ENCODE measurements at regions not wholly inside any gene's neighbourhood (a gene's known extent, or its start where the extent isn't known, plus 50 kb on each side); places are given as distances from the start of the nearest gene placed in this dataset.

DNA sequence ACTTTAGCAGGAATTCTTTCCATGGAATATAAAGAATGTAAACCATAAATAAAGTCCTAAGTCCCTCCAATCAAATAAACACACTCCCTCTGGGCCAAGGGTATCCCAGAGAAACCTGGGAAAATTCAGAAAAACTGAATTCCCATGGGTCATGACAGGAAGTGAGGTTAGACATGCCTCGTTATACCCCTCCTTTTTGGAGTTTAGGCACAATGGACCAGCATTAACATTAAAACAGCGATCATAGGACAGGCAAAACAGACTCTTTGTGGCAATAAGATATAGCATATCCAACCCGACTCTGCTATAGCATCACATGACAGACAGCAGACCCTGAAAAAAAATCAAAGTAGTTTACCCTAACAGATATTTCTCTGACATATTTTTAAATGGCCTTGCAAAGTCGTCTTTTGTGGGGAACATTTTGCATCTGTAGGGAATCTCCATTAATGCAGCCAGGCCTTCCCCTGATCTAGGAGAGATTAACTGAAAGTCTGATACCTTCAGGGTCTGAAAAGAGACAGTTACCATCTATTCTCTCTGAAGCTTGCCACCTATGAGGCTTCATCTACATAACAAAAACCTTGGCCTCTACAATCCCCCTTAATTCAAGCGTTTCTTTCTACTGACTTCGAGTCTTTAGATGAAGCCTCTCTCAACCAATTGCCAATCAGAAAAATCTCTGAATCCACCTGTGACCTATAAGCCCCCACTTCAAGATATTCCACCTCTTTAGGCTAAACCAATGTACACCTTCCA is 143.0 kb upstream of the KCNK1 start:
- H4K20me1 ChIP-seq (replicated peaks; ENCODE audit: control insufficient read depth, insufficient read depth, low read length), result no peaks in the 10 kb centered on the region
- no peaks in the 10 kb centered on the region for H3K9me3 ChIP-seq (replicated peaks; ENCODE audit: control insufficient read depth, insufficient read depth, low read depth, low read length)
- H2AFZ ChIP-seq (ENCODE audit: low read depth, low read length), result no peak overlapping the region
- FAIRE-seq (no peak), ATAC-seq (no peak), DNase-seq (ENCODE audit: extremely low read depth in 1 of 4, low spot score in 3 of 4) (no peak)
- no peaks in the 10 kb centered on the region for H3K79me2 ChIP-seq (ENCODE audit: control insufficient read depth, insufficient read depth, low read length)
- 2% methylated on average over 6 of the region's 6 CpGs for WGBS (ENCODE audit: insufficient coverage, low coverage, missing lambda C conversion rate)
- H3K27ac ChIP-seq (ENCODE audit: extremely low read depth, low read depth, low read length), result no peak overlapping the region
- no peak overlapping the region for H3K9ac ChIP-seq (ENCODE audit: insufficient read depth in 1 of 2, low read depth in 2 of 2, low read length in 2 of 2)
- no peak overlapping the region for H3K4me2 ChIP-seq (ENCODE audit: insufficient read depth, low read length)
- intact Hi-C loops (cut with micrococcal nuclease), result no loop called here
- H3K36me3 ChIP-seq (ENCODE audit: control insufficient read depth, insufficient read depth, low read length), result no peaks in the 10 kb centered on the region
- POLR2A ChIA-PET, result no interaction called here
- no peak overlapping the region for H3K4me3 ChIP-seq
- in situ Hi-C loops (cut with MboI), result no loop called here
- no peaks in the 10 kb centered on the region for H3K9me1 ChIP-seq (ENCODE audit: control insufficient read depth, insufficient read depth, low read length)
- H3K4me1 ChIP-seq (replicated peaks in 1 of 2; ENCODE audit: control insufficient read depth in 2 of 2, insufficient read depth in 2 of 2, low read length in 2 of 2), result no peaks in the 10 kb centered on the region
- BruUV-seq (replicated peaks), result no TSS peak
- no peaks in the 10 kb centered on the region for H3K27me3 ChIP-seq (ENCODE audit: control insufficient read depth in 2 of 2, insufficient read depth in 2 of 2, low read length in 2 of 2)
- CTCF ChIA-PET (ENCODE audit: low intra/inter-chr PET ratio), result interaction anchor here (0.6 kb wide), 1 partner anchor 836 kb away, joined by 3 read pairs; no protein-coding TSS in a partner anchor
- TF ChIP-seq BCL6 (CRISPR knock-in tag; IDR thresholded peaks at IDR 0.05) (no peak), SP2 (IDR thresholded peaks at IDR 0.05; ENCODE audit: extremely low read depth, low read depth, low read length, poor library complexity, severe bottlenecking) (no peak), CCAR2 (IDR thresholded peaks at IDR 0.05; ENCODE audit: low read depth, low read length) (no peak), ZC3H8 (IDR thresholded peaks at IDR 0.05) (no peak), NR4A1 (CRISPR knock-in tag; IDR thresholded peaks at IDR 0.05) (no peak), NR4A1 (tag; IDR thresholded peaks at IDR 0.05) (no peak), LEF1 (IDR thresholded peaks at IDR 0.05) (no peak), ZNF41 (CRISPR knock-in tag; conservative IDR thresholded peaks at IDR 0.05) (no peak), POLR2G (IDR thresholded peaks at IDR 0.05; ENCODE audit: low read depth, low read length) (no peak), NFXL1 (CRISPR knock-in tag; IDR thresholded peaks at IDR 0.05) (no peak), MEIS2 (IDR thresholded peaks at IDR 0.05; ENCODE audit: partially characterized antibody) (no peak), CREB1 (IDR thresholded peaks at IDR 0.05) (no peak), CREB1 (CRISPR knock-in tag; IDR thresholded peaks at IDR 0.05) (no peak), U2AF1 (optimal IDR thresholded peaks at IDR 0.05; ENCODE audit: low read depth, low read length) (no peak), CBX5 (IDR thresholded peaks at IDR 0.05; ENCODE audit: borderline replicate concordance, low read depth) (no peak), TBL1XR1 (IDR thresholded peaks at IDR 0.05; ENCODE audit: low read length in 2 of 2) (no peak), ZNF3 (CRISPR knock-in tag; IDR thresholded peaks at IDR 0.05) (no peak)
- TF ChIP-seq, protein P1, sequence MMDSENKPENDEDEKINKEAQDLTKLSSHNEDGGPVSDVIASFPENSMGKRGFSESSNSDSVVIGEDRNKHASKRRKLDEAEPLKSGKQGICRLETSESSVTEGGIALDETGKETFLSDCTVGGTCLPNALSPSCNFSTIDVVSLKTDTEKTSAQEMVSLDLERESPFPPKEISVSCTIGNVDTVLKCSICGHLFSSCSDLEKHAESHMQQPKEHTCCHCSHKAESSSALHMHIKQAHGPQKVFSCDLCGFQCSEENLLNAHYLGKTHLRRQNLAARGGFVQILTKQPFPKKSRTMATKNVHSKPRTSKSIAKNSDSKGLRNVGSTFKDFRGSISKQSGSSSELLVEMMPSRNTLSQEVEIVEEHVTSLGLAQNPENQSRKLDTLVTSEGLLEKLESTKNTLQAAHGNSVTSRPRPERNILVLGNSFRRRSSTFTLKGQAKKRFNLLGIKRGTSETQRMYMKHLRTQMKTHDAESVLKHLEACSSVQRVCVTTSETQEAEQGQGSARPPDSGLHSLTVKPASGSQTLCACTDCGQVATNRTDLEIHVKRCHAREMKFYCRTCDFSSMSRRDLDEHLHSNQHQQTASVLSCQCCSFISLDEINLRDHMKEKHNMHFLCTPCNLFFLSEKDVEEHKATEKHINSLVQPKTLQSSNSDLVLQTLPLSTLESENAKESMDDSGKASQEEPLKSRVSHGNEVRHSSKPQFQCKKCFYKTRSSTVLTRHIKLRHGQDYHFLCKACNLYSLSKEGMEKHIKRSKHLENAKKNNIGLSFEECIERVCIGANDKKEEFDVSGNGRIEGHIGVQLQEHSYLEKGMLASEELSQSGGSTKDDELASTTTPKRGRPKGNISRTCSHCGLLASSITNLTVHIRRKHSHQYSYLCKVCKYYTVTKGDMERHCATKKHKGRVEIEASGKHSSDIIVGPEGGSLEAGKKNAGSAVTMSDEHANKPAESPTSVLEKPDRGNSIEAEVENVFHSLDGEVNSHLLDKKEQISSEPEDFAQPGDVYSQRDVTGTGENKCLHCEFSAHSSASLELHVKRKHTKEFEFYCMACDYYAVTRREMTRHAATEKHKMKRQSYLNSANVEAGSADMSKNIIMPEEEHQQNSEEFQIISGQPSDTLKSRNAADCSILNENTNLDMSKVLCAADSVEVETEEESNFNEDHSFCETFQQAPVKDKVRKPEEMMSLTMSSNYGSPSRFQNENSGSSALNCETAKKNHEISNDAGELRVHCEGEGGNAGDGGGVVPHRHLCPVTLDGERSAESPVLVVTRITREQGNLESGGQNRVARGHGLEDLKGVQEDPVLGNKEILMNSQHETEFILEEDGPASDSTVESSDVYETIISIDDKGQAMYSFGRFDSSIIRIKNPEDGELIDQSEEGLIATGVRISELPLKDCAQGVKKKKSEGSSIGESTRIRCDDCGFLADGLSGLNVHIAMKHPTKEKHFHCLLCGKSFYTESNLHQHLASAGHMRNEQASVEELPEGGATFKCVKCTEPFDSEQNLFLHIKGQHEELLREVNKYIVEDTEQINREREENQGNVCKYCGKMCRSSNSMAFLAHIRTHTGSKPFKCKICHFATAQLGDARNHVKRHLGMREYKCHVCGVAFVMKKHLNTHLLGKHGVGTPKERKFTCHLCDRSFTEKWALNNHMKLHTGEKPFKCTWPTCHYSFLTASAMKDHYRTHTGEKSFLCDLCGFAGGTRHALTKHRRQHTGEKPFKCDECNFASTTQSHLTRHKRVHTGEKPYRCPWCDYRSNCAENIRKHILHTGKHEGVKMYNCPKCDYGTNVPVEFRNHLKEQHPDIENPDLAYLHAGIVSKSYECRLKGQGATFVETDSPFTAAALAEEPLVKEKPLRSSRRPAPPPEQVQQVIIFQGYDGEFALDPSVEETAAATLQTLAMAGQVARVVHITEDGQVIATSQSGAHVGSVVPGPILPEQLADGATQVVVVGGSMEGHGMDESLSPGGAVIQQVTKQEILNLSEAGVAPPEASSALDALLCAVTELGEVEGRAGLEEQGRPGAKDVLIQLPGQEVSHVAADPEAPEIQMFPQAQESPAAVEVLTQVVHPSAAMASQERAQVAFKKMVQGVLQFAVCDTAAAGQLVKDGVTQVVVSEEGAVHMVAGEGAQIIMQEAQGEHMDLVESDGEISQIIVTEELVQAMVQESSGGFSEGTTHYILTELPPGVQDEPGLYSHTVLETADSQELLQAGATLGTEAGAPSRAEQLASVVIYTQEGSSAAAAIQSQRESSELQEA (IDR thresholded peaks at IDR 0.05; ENCODE audit: low read depth), result no peak
